ENCODE measurements at regions not wholly inside any gene's neighbourhood (a gene's known extent, or its start where the extent isn't known, plus 50 kb on each side); places are given as distances from the start of the nearest gene placed in this dataset.

- in situ Hi-C loops (cut with MboI; ENCODE audit: low sequenced_read_pairs) = no loop called here
Measured at GRCh38 chr12:132397152-132397933, 68.0 kb upstream of the GALNT9 start.

GRCh38 chr12:132396657-132397056, 67.3 kb upstream of the GALNT9 start:
- in situ Hi-C loops (cut with MboI; ENCODE audit: low sequenced_read_pairs) = no loop called here

GRCh38 chr12:132395908-132396305, 66.5 kb upstream of the GALNT9 start:
- in situ Hi-C loops (cut with MboI; ENCODE audit: low sequenced_read_pairs) = no loop called here

- in situ Hi-C loops (cut with MboI; ENCODE audit: low sequenced_read_pairs) = no loop called here
Measured at GRCh38 chr12:132395192-132395907, 66.0 kb upstream of the GALNT9 start.

- in situ Hi-C loops (cut with MboI; ENCODE audit: low sequenced_read_pairs) = no loop called here
Measured at GRCh38 chr12:132393991-132394949, 64.9 kb upstream of the GALNT9 start.

GRCh38 chr12:132393245-132393795, 63.9 kb upstream of the GALNT9 start:
- in situ Hi-C loops (cut with MboI; ENCODE audit: low sequenced_read_pairs) = no loop called here

GRCh38 chr12:132392389-132393244, 63.2 kb upstream of the GALNT9 start:
- in situ Hi-C loops (cut with MboI; ENCODE audit: low sequenced_read_pairs) = no loop called here

GRCh38 chr12:132391326-132392041, 62.1 kb upstream of the GALNT9 start:
- in situ Hi-C loops (cut with MboI; ENCODE audit: low sequenced_read_pairs) = no loop called here

- in situ Hi-C loops (cut with MboI; ENCODE audit: low sequenced_read_pairs) = no loop called here
Measured at GRCh38 chr12:132390287-132391076, 61.1 kb upstream of the GALNT9 start.

GRCh38 chr12:132389526-132390286, 60.3 kb upstream of the GALNT9 start:
- in situ Hi-C loops (cut with MboI; ENCODE audit: low sequenced_read_pairs) = no loop called here

GRCh38 chr12:132389026-132389425, 59.6 kb upstream of the GALNT9 start:
- in situ Hi-C loops (cut with MboI; ENCODE audit: low sequenced_read_pairs) = no loop called here

- in situ Hi-C loops (cut with MboI; ENCODE audit: low sequenced_read_pairs) = no loop called here
Measured at GRCh38 chr12:132388379-132389015, 59.1 kb upstream of the GALNT9 start.

GRCh38 chr12:132386926-132387497, 57.6 kb upstream of the GALNT9 start:
- in situ Hi-C loops (cut with MboI; ENCODE audit: low sequenced_read_pairs) = no loop called here

- in situ Hi-C loops (cut with MboI; ENCODE audit: low sequenced_read_pairs) = no loop called here
Measured at GRCh38 chr12:132385923-132386751, 56.7 kb upstream of the GALNT9 start.

GRCh38 chr12:132384916-132385774, 55.8 kb upstream of the GALNT9 start:
- in situ Hi-C loops (cut with MboI; ENCODE audit: low sequenced_read_pairs) = no loop called here
